ENCODE measurements at regions not wholly inside any gene's neighbourhood (a gene's known extent, or its start where the extent isn't known, plus 50 kb on each side); places are given as distances from the start of the nearest gene placed in this dataset.

GRCh38 chr7:155974186-155974897, 162.1 kb upstream of the SHH start:
- Histone ChIP-seq H3K9ac (ENCODE audit: low read length) (no peak overlapping the region), H4K20me1 (ENCODE audit: low read depth, low read length) (no peaks in the 10 kb centered on the region), H3K27me3 (ENCODE audit: low read length) (no peaks in the 10 kb centered on the region), H3K9me3 (ENCODE audit: insufficient read depth, low read length) (no peaks in the 10 kb centered on the region), H3K4me3 (ENCODE audit: insufficient read depth, low read length, poor library complexity, severe bottlenecking) (no peak overlapping the region), H3K4me2 (ENCODE audit: low read depth, low read length, poor library complexity, severe bottlenecking) (no peak overlapping the region), H3K36me3 (ENCODE audit: low read length) (no peaks in the 10 kb centered on the region), H2AFZ (ENCODE audit: low read depth, low read length, severe bottlenecking) (no peak overlapping the region), H3F3A (ENCODE audit: insufficient read depth) (no peaks in the 10 kb centered on the region), H3K9me2 (replicated peaks; ENCODE audit: insufficient read depth, low read length) (no peaks in the 10 kb centered on the region), H3K27ac (ENCODE audit: low read depth, low read length) (no peak overlapping the region), H3K79me2 (ENCODE audit: insufficient read depth, low read length) (no peaks in the 10 kb centered on the region)
- no peak for TF ChIP-seq EZH2phosphoT487 (conservative IDR thresholded peaks at IDR 0.05; ENCODE audit: low read length)
- TF ChIP-seq, protein P1, sequence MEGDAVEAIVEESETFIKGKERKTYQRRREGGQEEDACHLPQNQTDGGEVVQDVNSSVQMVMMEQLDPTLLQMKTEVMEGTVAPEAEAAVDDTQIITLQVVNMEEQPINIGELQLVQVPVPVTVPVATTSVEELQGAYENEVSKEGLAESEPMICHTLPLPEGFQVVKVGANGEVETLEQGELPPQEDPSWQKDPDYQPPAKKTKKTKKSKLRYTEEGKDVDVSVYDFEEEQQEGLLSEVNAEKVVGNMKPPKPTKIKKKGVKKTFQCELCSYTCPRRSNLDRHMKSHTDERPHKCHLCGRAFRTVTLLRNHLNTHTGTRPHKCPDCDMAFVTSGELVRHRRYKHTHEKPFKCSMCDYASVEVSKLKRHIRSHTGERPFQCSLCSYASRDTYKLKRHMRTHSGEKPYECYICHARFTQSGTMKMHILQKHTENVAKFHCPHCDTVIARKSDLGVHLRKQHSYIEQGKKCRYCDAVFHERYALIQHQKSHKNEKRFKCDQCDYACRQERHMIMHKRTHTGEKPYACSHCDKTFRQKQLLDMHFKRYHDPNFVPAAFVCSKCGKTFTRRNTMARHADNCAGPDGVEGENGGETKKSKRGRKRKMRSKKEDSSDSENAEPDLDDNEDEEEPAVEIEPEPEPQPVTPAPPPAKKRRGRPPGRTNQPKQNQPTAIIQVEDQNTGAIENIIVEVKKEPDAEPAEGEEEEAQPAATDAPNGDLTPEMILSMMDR (IDR thresholded peaks at IDR 0.05; ENCODE audit: insufficient read depth, low read length, poor library complexity, severe bottlenecking) = no peak

DNA sequence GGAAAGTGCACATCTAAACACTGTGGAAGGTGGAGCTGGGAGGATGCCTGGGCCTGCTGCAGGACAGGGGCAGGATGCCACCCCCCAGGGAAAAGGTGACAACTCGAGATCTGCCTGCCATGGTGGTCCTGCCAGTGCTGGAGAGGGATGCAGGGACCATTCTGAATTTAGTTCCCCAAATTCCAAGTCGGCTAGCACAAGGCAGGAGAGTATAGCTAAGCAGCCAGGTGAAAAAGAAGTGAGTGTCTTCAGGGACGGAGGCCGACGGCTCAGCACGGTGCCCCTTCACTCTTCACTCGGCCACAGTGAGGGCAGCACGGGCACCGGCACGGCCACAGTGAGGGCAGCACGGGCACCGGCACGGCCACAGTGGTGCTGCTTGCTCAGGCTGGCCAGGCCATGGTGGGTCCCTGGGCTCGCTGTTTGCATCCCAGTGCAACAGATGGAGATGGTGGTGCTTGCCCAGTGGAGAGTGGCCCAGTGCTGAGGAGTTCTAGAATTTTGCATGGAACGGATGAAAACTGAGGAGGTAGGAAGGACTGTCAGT, 161.3 kb upstream of the SHH start:
- H3K27me3 ChIP-seq (ENCODE audit: low read length) = no peaks in the 10 kb centered on the region
- H3K4me2 ChIP-seq (ENCODE audit: low read depth, low read length, poor library complexity, severe bottlenecking) = no peak overlapping the region
- TF ChIP-seq, protein P1 (IDR thresholded peaks at IDR 0.05; ENCODE audit: insufficient read depth, low read length, poor library complexity, severe bottlenecking) = no peak
- no peak for TF ChIP-seq EZH2phosphoT487 (conservative IDR thresholded peaks at IDR 0.05; ENCODE audit: low read length)
- no peaks in the 10 kb centered on the region for H3K79me2 ChIP-seq (ENCODE audit: insufficient read depth, low read length)
- H3K9me3 ChIP-seq (ENCODE audit: insufficient read depth, low read length) = no peaks in the 10 kb centered on the region
- no peaks in the 10 kb centered on the region for H4K20me1 ChIP-seq (ENCODE audit: low read depth, low read length)
- no peaks in the 10 kb centered on the region for H3K36me3 ChIP-seq (ENCODE audit: low read length)
- H3K9me2 ChIP-seq (replicated peaks; ENCODE audit: insufficient read depth, low read length) = no peaks in the 10 kb centered on the region
- H2AFZ ChIP-seq (ENCODE audit: low read depth, low read length, severe bottlenecking) = no peak overlapping the region
- H3K9ac ChIP-seq (ENCODE audit: low read length) = no peak overlapping the region
- H3K27ac ChIP-seq (ENCODE audit: low read depth, low read length) = no peak overlapping the region
- H3F3A ChIP-seq (ENCODE audit: insufficient read depth) = no peaks in the 10 kb centered on the region
- H3K4me3 ChIP-seq (ENCODE audit: insufficient read depth, low read length, poor library complexity, severe bottlenecking) = no peak overlapping the region

DNA sequence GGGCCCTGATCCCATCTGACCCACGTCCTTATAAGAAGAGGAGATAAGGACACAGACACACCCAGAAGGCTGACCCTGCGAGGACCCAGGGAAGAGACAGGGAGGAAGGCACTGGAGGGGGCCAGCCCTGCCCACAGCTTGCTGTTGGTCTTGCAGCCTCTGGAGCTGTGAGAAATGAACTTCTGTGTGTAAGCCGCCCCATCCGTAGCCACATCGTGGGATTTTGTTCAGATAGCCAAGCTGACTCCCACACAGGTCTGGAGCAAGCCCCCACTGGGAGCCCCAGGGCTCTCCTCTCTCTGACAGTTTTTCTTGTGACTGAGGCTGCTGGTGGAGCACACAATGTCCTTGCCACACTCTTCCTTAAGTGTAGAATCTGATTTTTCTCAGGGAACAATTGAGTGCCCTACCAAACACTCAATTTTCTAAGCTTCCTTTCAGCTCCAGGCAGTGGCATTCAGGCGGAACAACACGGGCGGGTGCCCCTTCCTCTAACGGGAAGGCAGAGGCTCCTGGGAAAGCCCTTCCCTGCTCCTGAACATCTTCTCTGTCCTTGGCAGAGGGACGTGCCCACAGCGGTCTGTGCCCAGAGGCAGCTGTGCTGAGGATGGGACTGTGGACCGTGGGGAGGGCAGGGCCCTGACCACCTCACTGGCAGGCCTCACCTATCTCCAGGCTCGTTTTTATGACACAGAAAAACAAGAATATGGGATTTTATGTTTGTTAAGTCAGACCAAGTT, 160.6 kb upstream of the SHH start:
- Histone ChIP-seq H3K36me3 (ENCODE audit: low read length) (no peaks in the 10 kb centered on the region), H3K9me3 (ENCODE audit: insufficient read depth, low read length) (no peaks in the 10 kb centered on the region), H3K79me2 (ENCODE audit: insufficient read depth, low read length) (no peaks in the 10 kb centered on the region), H3K4me3 (ENCODE audit: insufficient read depth, low read length, poor library complexity, severe bottlenecking) (no peak overlapping the region), H3K27ac (ENCODE audit: low read depth, low read length) (no peak overlapping the region), H2AFZ (ENCODE audit: low read depth, low read length, severe bottlenecking) (no peak overlapping the region), H3K9me2 (replicated peaks; ENCODE audit: insufficient read depth, low read length) (no peaks in the 10 kb centered on the region), H3K4me2 (ENCODE audit: low read depth, low read length, poor library complexity, severe bottlenecking) (no peak overlapping the region), H3K9ac (ENCODE audit: low read length) (no peak overlapping the region), H4K20me1 (ENCODE audit: low read depth, low read length) (no peaks in the 10 kb centered on the region), H3K27me3 (ENCODE audit: low read length) (no peaks in the 10 kb centered on the region), H3F3A (ENCODE audit: insufficient read depth) (no peaks in the 10 kb centered on the region)
- TF ChIP-seq EZH2phosphoT487 (conservative IDR thresholded peaks at IDR 0.05; ENCODE audit: low read length) = no peak
- TF ChIP-seq, protein P1 (IDR thresholded peaks at IDR 0.05; ENCODE audit: insufficient read depth, low read length, poor library complexity, severe bottlenecking) = no peak
